IMR-90 (cell line): ENCODE measurements at regions not wholly inside any gene's neighbourhood (a gene's known extent, or its start where the extent isn't known, plus 50 kb on each side); places are given as distances from the start of the nearest gene placed in this dataset.

ENCODE experiments used
- CEBPB ChIP-seq: IDR thresholded peaks from 2 replicates; pipeline ENCODE4 v1.6.1; 2012; ENCODE audit warnings: low read depth, low read length, improper control_type of control experiment
- CTCF ChIP-seq: conservative IDR thresholded peaks from 2 replicates; pipeline ENCODE4 v1.5.1; 2012; ENCODE audit warnings: mild to moderate bottlenecking, low read depth, low read length, improper control_type of control experiment
- MXI1 ChIP-seq: IDR thresholded peaks from 2 replicates; pipeline ENCODE4 v1.6.1; 2012; ENCODE audit warnings: low read depth, mild to moderate bottlenecking, low read length, moderate library complexity, borderline replicate concordance
- NFE2L2 ChIP-seq: fragments of 150-350 bp; IDR thresholded peaks from 2 replicates; pipeline ENCODE4 v1.6.1; 2016; ENCODE audit warnings: low read depth, mild to moderate bottlenecking, low read length
- POLR2A ChIP-seq: IDR thresholded peaks from 2 replicates; pipeline ENCODE4 v1.6.1; 2012; ENCODE audit warnings: mild to moderate bottlenecking, low read depth, low read length
- RAD21 ChIP-seq: IDR thresholded peaks from 2 replicates; pipeline ENCODE4 v1.6.1; 2012; ENCODE audit warnings: low read length, improper control_type of control experiment

GRCh38 chr2:144673456-144673855, 153.5 kb upstream of the ZEB2 start:
- no peak for TF ChIP-seq CTCF
- TF ChIP-seq RAD21: no peak
- no peak for TF ChIP-seq POLR2A
- no peak for TF ChIP-seq NFE2L2
- no peak for TF ChIP-seq CEBPB
- TF ChIP-seq MXI1: no peak
